GM21723 (cell line): ENCODE measurements at regions not wholly inside any gene's neighbourhood (a gene's known extent, or its start where the extent isn't known, plus 50 kb on each side); places are given as distances from the start of the nearest gene placed in this dataset.

Experiments
- ATAC-seq: cut with Tn5 transposase; IDR thresholded peaks from one replicate; pipeline ENCODE4 v1.9.1; 2021; ENCODE audit warnings: mild to moderate bottlenecking, moderate library complexity; ENCODE audit not compliant: unreplicated experiment

DNA sequence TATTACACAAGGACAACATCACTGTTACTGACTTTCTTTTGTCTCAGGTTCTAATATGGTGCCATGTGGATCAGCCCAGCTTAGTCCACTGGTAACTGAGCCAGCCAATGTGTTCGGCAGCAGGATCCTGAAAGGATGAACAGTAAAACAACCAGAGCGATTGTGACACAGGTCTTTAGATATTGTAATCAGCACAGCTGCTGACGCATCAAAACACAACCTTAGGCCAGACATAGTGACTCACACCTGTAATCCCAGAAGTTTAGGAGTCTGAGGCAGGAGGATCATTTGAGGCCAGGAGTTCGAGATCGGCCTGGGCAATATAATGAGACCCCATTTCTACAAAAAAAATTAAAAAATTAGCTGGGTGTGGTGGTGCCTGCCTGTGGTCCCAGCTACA, 183.4 kb upstream of the CDH20 start:
- ATAC-seq: no peak

- ATAC-seq: no peak
Measured at GRCh38 chr18:61153571-61153970, 179.7 kb upstream of the CDH20 start.

GRCh38 chr18:61154866-61155265, 178.4 kb upstream of the CDH20 start:
- ATAC-seq: no peak

DNA sequence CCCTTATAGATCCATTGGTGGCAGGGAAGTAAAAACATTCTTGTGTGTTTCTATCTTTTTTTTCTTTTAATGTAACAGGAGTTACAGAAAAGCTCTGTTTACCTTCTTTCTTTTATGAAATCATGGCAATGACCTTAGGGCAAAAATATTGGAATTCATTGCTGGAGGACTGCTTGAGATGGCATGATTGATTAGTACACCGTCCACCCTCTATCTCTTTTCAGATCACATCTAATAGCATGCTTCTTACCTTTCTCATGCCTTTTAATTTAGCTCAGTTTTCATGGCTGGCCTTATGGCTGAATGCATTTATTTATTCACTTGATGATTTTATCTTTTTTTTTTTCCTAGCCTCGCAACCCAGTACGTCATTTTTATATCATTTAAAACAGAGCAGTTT, 177.6 kb upstream of the CDH20 start:
- no peak for ATAC-seq

DNA sequence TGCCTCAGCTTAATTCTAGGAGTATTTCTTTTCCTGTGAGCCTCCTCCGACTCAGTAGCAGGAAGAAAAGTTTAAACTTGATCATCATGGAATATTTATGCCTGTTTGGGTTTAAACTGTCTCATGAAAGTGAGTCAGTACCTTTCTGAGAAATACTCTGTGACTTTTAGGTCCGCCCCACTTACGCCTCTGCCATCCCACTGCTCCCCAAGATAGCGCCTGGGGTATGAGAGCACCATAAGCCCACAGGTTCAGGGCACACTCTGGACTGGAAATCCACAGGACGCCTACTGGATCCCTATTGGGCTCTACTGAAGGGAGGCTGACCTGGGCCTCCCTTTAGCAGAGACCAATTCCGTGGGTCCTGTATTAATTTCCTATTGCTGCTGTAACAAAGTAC, 175.8 kb upstream of the CDH20 start:
- no peak for ATAC-seq

- ATAC-seq: no peak
Measured at GRCh38 chr18:61159246-61159645, 174.0 kb upstream of the CDH20 start.

DNA sequence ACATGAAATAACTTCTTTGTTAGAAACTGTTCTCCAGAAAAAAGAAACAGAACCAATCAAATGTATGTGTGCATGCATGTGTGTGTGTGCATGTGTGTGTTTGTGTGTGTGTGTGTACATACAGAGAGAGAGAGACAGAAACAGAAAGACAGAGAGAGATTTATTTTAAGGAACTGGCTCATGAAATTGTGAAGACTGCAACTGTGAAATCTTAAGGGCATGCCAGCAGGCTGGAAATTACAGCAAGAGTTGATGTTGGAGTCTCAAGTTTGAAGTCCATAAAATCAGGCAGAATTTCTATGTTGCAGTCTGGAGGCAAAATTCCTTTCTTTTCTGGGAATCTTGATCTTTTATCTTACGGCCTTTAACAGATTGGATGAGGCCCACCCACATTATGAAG, 168.9 kb upstream of the CDH20 start:
- no peak for ATAC-seq

DNA sequence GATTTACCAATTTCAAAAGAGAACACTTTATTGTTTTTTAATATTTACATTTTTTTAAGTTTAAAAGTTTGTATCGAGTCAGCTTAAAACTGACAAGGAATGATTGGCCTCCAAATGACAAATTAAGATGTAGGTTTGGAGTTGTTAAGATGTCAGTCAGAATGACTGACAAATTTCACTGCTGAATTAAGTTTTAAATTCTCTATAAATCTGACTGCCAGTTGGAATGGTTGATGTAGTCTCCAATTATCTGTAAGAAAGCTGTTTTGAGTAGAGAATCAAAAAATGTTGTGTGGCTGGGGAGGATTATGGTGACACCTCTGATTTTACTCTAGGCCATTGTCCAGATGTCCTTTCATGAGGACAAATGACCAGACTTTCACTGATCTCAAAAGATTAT, 165.3 kb upstream of the CDH20 start:
- no peak for ATAC-seq

- no peak for ATAC-seq
Measured at GRCh38 chr18:61169386-61169785, 163.8 kb upstream of the CDH20 start.

DNA sequence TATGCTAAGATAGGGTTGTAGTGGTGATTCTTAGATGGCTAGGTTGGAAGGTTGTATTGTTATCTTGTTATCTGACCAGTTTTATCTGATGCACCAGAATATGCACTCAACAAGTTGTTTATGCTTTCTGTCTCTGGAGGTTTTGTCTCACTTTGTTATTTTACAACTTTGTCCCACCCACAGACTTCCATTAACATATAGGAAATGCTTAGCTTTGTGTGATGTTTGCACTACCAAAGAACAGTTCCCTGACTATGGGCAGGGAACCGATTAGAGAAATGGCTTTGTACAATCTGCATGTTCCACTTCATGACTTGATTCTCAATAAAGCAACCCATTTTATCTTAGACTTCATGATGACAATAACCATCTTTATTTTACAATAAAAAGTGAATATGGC, 160.6 kb upstream of the CDH20 start:
- ATAC-seq: no peak

DNA sequence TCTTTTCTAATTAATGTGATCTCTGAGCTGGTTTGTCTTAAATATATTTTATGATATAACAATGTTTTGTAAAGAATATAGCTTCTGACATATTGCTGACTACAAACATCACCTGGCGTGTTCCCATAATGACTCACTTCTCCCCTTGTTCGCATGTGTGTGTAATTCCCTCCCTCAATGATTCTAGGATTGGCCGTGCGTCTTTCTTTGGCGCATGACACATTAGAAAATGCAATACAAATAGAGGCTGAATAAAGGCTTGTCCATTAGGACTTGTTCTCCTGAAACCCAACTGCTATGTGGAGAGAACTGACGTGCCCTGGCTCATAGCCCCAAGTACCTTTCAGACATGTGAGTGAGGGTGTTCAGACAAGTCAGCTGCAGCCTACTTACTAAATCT, 159.7 kb upstream of the CDH20 start:
- ATAC-seq: no peak

GRCh38 chr18:61183798-61184197, 149.4 kb upstream of the CDH20 start:
- ATAC-seq: no peak

DNA sequence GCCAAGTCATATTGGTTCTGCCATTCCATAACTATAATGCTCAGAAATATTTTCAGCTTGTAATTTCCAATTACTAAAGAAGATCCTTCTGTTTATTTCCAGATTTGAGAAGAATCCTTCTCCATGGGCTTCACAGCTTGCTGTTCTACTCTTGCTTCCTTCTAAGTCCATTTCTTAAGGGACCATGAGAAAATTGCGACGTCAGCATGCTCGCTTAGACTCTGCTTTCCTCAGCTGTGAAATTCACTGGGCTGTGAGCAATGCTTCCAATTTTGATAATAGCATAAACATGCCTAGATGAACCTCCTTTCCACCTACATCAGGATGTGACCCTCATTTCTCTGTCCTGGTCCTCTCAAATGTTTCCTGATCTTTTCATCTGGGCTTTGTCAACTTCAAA, 145.3 kb upstream of the CDH20 start:
- ATAC-seq: no peak

DNA sequence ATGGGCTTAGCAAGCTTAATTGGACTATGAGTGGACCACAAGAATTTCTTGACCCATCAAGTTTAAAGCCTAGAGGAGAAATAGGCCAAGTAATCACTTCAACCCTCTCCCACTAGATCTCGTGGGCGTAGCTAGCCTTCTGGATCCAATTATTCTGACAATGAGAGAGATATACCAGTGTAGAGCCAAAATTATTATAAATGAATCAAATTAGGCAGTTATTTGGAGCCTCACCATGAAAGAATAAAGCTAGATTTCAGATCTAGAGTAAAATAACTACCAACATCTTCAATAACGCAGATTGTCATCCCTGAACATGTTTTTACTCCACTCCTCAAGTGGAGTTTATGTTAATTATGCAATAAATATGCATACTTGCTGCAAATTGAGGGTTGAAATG, 143.9 kb upstream of the CDH20 start:
- no peak for ATAC-seq

DNA sequence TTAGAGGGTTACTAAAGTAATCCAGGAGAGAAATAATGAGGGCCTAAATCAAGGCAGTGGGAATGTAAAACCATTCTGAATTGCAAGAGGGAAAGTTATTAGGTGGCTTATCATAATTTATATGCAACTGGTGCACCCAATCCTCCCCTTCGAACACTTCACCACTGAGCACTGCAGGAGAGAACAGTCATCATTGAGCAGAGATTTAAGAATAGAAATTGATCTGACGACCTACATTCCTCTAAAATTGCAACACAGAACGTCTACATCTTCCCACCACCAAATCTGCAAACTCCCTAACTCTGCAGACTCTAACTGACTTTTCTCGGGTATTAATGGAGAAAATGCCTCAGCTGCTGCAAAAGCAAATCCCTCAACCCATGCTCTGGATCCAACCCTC, 138.5 kb upstream of the CDH20 start:
- no peak for ATAC-seq

DNA sequence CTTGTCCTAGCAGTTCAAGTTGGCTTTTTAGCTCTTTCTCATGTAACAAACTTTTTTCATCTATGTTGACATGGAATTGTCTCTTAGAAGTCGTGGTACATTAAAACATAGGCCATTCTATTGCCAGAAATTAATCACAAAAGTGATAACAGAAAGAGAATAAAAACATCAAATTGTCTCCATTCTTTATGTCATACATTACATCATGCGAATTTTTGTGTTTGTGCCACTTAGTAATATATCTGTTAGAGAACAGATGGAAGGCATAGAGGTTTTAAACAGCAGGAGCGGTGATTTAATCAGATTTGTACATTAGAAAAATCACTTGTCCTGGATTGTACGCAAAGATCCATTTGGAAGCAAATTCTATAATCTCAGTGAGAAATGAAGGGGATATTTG, 136.5 kb upstream of the CDH20 start:
- ATAC-seq: no peak

DNA sequence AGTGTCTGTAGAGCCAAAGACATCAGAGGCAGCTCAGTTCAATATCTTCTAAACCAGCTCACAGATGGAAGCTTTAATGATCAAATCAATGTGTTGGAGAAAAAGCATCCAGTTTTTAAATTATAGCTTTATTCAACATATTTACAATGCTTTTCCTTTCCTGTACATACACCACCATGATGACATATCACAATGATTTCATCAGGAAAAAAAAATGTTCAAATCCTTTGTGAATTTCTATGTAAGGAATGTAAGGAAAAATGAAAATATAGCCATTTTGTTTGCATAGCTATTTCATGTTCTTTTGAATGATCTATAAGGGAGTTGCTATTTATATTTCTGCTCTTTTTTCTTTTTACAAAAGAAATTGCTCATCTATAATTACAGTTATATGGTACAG, 134.7 kb upstream of the CDH20 start:
- ATAC-seq: no peak

DNA sequence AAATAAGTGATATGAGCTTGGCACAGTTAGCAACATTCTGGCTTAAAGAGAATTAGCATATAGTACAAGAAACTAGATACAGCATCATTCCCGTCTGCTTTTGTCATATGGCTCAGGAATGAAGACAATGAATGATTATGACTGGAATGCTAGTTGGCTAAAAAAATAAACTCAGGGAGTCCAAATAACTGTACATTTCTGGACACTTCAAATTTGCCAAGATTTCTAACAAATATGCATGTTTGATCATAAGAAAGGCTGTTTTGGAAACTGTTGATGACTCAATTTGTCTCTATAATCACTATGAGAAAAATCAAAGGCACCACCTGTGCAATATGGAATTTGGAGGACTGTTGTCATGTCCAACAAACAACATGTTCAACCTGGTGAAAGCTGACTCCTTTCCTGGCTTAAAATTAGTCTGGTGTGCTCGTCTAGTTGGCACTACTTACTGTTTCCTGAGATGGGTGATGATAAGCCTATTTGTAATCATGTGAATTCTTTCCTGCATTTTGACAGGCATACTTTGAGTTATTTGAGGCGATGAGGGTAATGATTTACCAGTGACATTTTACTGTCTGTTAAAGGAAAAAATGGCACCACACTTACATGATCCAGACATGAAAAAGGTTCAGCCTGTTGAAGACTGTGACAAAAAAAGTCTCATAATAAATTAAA, 133.9 kb upstream of the CDH20 start:
- ATAC-seq: no peak

GRCh38 chr18:61201511-61201910, 131.7 kb upstream of the CDH20 start:
- ATAC-seq: no peak

DNA sequence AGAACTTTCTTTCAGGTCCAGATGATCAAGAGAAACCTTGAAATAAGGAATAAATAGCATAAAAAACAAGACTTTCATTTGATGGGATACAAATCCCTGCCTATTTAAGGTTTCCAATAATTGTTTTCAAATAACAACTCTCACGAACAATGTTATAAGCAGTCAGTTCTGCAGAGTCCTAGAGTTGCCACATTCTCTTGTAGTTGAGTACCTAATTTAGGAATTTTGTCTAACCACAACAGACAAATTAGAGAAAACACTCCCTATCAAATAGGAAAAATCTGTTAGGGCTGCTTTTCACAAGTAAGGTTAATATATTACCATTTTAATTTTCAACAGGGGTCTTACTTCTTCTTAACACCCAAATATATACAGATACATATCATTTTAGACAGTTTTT, 130.1 kb upstream of the CDH20 start:
- ATAC-seq: no peak

- ATAC-seq: no peak
Measured at GRCh38 chr18:61209801-61210200, 123.4 kb upstream of the CDH20 start.

- ATAC-seq: no peak
Measured at GRCh38 chr18:61216051-61216450, 117.2 kb upstream of the CDH20 start.

DNA sequence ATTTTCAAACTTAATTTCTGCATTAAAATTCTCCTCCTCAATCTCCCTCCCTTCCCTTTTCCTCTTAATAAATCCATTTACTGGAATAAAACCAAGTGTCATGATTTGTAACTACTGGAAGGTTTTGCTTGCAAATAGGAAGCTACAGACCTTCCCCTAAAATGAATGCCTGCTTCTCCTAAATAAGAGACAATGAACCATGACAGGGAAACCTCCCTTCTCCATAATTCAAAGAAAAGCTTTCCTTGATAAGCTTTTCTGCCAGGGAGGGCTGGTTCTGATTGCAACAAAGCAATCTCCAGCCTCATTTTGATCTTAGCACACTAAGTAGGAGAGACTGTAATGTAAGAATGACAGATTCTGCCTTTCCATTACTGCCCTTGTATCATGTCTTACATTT, 111.0 kb upstream of the CDH20 start:
- no peak for ATAC-seq

GRCh38 chr18:61225336-61225735, 107.9 kb upstream of the CDH20 start:
- ATAC-seq: no peak
